HUES6 (cell line): ENCODE measurements at regions not wholly inside any gene's neighbourhood (a gene's known extent, or its start where the extent isn't known, plus 50 kb on each side); places are given as distances from the start of the nearest gene placed in this dataset.

Experiments used
- H3K27ac ChIP-seq: 2 replicates; pipeline ENCODE4 v1.7.0; 2013; ENCODE audit warnings: low read depth, mild to moderate bottlenecking, low read length, inconsistent platforms
- H3K27me3 ChIP-seq: 2 replicates; pipeline ENCODE4 v1.6.1; 2013; ENCODE audit warnings: low read length; ENCODE audit not compliant: control insufficient read depth, insufficient read depth
- H3K36me3 ChIP-seq: 2 replicates; pipeline ENCODE4 v1.6.1; 2013; ENCODE audit warnings: low read length; ENCODE audit not compliant: control insufficient read depth, insufficient read depth
- H3K4me1 ChIP-seq: 2 replicates; pipeline ENCODE4 v1.6.1; 2013; ENCODE audit warnings: low read length; ENCODE audit not compliant: control insufficient read depth, insufficient read depth
- H3K4me3 ChIP-seq: 2 replicates; pipeline ENCODE4 v1.5.1; 2013; ENCODE audit warnings: low read depth, low read length
- H3K9ac ChIP-seq: one replicate; pipeline ENCODE4 v1.6.1; 2013; ENCODE audit warnings: mild to moderate bottlenecking, low read length
- H3K9me3 ChIP-seq: 2 replicates; pipeline ENCODE4 v1.6.1; 2013; ENCODE audit warnings: low read depth, low read length; ENCODE audit not compliant: control insufficient read depth, insufficient read depth

GRCh38 chr7:22066522-22066921 lies 120.8 kb upstream of the CDCA7L start:
- peaks cover 18% of the 10 kb centered on the region for H3K4me1 ChIP-seq
- no peak overlapping the region for H3K4me3 ChIP-seq
- peak overlapping the region; percentile 8 for H3K9ac ChIP-seq
- H3K9me3 ChIP-seq: no peaks in the 10 kb centered on the region
- no peaks in the 10 kb centered on the region for H3K27me3 ChIP-seq
- no peaks in the 10 kb centered on the region for H3K36me3 ChIP-seq
- H3K27ac ChIP-seq: no peak overlapping the region

DNA sequence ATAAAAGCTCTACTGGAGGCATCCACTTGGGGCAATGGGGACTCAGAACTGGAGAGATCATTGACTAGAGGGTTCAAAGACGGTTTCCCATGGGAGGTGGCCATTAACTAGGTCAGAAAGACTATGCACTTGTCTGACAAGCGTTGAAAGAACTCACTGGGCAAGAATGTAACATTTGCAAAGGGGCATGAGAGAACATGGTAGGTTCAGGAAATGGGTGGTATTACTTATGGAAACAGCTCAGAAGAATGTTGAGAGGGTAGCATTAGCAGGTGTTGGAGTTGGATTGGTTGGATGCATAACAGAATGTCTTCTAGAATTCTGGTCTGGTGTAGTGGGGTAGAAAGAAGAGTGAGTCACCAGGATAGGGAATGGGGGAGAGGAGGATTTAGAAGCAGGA lies 119.1 kb upstream of the CDCA7L start:
- no peaks in the 10 kb centered on the region for H3K9me3 ChIP-seq
- no peak overlapping the region for H3K4me3 ChIP-seq
- H3K27ac ChIP-seq: no peak overlapping the region
- peaks cover 18% of the 10 kb centered on the region for H3K4me1 ChIP-seq
- H3K27me3 ChIP-seq: no peaks in the 10 kb centered on the region
- no peak overlapping the region for H3K9ac ChIP-seq
- no peaks in the 10 kb centered on the region for H3K36me3 ChIP-seq

DNA sequence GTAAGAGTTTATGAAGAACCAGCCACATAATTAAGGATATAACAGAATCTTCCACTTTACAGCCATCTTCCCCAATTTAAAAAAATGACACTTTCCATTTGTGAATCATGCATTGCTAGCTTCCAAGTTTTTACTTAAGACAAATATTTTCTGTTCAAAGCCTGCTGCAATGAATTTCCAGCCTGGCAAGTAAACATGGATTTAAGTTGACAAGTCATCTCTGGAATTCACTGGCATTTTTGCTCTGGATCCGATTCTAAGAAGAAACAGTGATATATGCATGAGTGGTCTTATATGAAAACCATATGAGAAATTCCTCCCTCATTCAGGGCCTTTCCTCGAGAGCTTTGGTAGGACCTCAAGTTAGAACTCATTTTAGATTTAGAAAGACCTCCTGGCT lies 116.1 kb upstream of the CDCA7L start:
- Histone ChIP-seq H3K36me3 (no peaks in the 10 kb centered on the region), H3K4me3 (no peak overlapping the region), H3K9me3 (no peaks in the 10 kb centered on the region), H3K9ac (no peak overlapping the region), H3K27me3 (no peaks in the 10 kb centered on the region), H3K27ac (no peak overlapping the region), H3K4me1 (peaks cover 9% of the 10 kb centered on the region)

GRCh38 chr7:22060863-22061262 lies 115.2 kb upstream of the CDCA7L start:
- Histone ChIP-seq H3K4me3 (no peak overlapping the region), H3K9ac (no peak overlapping the region), H3K9me3 (no peaks in the 10 kb centered on the region), H3K27ac (no peak overlapping the region), H3K27me3 (no peaks in the 10 kb centered on the region), H3K36me3 (no peaks in the 10 kb centered on the region), H3K4me1 (peaks cover under 1% of the 10 kb centered on the region; the same call in 1 of the 2 replicates)

- Histone ChIP-seq H3K27me3 (no peaks in the 10 kb centered on the region), H3K4me3 (no peak overlapping the region), H3K4me1 (no peaks in the 10 kb centered on the region), H3K27ac (no peak overlapping the region), H3K36me3 (no peaks in the 10 kb centered on the region), H3K9ac (no peak overlapping the region), H3K9me3 (no peaks in the 10 kb centered on the region)
Observed at GRCh38 chr7:22060197-22060596, 114.5 kb upstream of the CDCA7L start.

DNA sequence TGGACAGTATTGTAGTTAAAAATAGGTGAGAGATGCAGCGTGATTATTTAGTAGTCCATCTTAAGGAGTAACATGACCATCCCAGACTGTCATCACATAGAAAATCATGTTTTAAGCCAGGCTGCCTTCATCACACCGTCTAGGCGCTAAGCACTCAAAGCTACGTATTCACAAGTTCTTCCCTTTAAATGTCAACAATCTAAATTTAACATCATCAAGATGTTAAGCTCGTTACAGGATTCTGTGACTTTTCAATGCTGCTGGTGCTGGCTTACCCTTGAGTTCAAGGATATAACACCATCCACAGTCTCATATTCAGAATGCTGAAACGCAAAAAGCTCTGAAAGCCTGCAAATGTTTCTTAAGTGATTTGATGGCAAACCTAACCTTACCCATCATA lies 109.5 kb upstream of the CDCA7L start:
- Histone ChIP-seq H3K9ac (no peak overlapping the region), H3K9me3 (no peaks in the 10 kb centered on the region), H3K27ac (no peak overlapping the region), H3K4me3 (no peak overlapping the region), H3K27me3 (no peaks in the 10 kb centered on the region), H3K4me1 (peaks cover 12% of the 10 kb centered on the region), H3K36me3 (no peaks in the 10 kb centered on the region)

- H3K27me3 ChIP-seq: no peaks in the 10 kb centered on the region
Observed at GRCh38 chr7:22052674-22053365, 107.1 kb upstream of the CDCA7L start.

DNA sequence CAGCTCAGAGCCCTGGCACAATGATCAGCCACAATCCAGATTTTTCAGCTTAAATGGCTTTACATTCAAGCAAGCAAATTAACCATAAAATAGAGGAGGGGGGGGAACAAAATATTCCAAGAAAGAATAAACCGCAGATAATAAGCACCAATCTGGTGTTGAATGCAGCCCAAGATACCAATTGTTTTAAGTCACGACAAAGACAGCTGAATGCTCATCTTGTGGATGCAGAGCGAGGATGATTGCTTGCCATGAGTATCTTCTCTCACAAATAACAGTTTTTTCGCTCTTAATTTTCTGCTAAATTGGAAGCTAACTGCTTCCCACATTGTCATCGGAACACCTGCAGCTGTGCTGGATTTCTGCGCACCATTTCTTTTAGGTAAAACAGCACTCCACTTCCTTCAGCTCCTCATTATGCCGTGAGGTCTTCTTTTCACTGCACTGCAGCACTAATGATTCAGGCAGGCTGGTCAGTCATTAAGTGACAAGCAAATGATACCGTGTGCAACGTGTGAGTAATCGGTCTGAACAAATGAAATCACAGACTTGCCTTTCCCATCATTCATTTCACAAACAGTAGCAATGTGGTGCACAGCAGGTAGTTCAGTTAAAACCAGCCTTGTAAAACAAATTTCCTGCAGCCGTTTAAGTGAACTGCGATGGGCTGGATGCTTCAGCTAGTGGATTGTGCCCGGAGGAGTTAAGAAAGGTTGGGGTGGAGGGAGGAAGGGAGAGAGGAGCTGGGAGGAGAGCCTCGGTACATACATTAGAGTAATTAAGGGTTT lies 106.4 kb upstream of the CDCA7L start:
- Histone ChIP-seq H3K4me3 (no peak overlapping the region), H3K9ac (no peak overlapping the region), H3K4me1 (peaks cover 17% of the 10 kb centered on the region), H3K27me3 (no peaks in the 10 kb centered on the region), H3K36me3 (no peaks in the 10 kb centered on the region), H3K27ac (no peak overlapping the region), H3K9me3 (no peaks in the 10 kb centered on the region)

More at GRCh38 chr7:22052674-22053365, 107.1 kb upstream of the CDCA7L start:
- Histone ChIP-seq H3K9ac (no peak overlapping the region), H3K9me3 (no peaks in the 10 kb centered on the region), H3K36me3 (no peaks in the 10 kb centered on the region), H3K4me1 (peaks cover 17% of the 10 kb centered on the region), H3K27ac (no peak overlapping the region), H3K4me3 (no peak overlapping the region)

GRCh38 chr7:22049766-22050500 lies 104.2 kb upstream of the CDCA7L start:
- H3K27ac ChIP-seq: no peak overlapping the region
- peaks cover 17% of the 10 kb centered on the region for H3K4me1 ChIP-seq
- H3K4me3 ChIP-seq: no peak overlapping the region
- H3K27me3 ChIP-seq: no peaks in the 10 kb centered on the region
- no peak overlapping the region for H3K9ac ChIP-seq
- peaks cover 6% of the 10 kb centered on the region for H3K9me3 ChIP-seq
- no peaks in the 10 kb centered on the region for H3K36me3 ChIP-seq

DNA sequence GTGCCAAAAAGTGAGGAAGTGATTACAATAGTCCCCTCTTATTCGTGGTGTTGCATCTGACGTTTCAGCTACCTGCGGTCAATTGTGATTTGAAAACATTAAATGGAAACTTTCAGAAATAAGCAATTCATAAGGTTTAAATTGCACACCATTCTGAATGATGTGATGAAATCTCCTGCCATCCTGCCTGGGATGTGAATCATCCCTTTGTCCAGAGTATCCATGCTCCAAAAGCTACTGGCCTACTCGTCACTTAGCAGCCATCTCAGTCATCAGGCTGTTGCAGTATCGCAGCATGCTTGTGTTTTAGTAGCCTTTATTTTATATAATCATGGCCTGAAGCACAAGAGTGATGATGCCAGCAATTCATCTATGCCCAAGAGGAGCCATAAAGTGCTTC lies 97.7 kb upstream of the CDCA7L start:
- H3K27ac ChIP-seq: no peak overlapping the region
- H3K27me3 ChIP-seq: no peaks in the 10 kb centered on the region
- H3K9me3 ChIP-seq: peaks cover 10% of the 10 kb centered on the region
- no peaks in the 10 kb centered on the region for H3K36me3 ChIP-seq
- H3K4me3 ChIP-seq: no peak overlapping the region
- H3K9ac ChIP-seq: no peak overlapping the region
- no peaks in the 10 kb centered on the region for H3K4me1 ChIP-seq
